ENCODE measurements at regions not wholly inside any gene's neighbourhood (a gene's known extent, or its start where the extent isn't known, plus 50 kb on each side); places are given as distances from the start of the nearest gene placed in this dataset.

DNA sequence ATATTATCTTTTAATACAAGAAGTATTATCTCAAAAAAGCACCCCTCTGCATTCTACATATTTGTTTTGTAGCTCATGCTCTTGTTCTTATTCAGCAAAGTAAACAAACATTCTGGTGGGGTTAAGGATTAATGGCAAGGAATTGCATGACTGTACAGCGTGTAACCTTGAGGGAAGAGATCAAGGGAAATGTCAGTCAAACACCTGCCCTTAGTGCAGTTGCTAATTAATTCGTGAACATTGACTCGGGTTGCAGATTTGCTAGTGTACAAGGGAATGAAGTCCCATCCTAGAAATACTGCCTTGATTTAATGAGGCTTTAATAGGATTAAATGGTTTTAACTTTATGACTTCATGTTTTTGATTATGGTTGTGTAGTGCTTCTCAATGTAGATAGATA lies 1758.1 kb downstream of the MAT2B start:
- no peak for DNase-seq
- H3F3A ChIP-seq (ENCODE audit: insufficient read depth): no peaks in the 10 kb centered on the region
- in situ Hi-C loops (cut with MboI): no loop called here
- no peak overlapping the region for H3K4me2 ChIP-seq (ENCODE audit: unreplicated experiment)
- WGBS, 2 experiments (ENCODE audit: low coverage in 1 of 2, low lambda C conversion rate in 2 of 2, missing lambda C conversion rate in 2 of 2): 33% methylated on average over 3 of the region's 3 CpGs
- H3K9ac ChIP-seq: no peak overlapping the region
- no peaks in the 10 kb centered on the region for H3K36me3 ChIP-seq (ENCODE audit: low read depth)
- H3K4me1 ChIP-seq (ENCODE audit: insufficient read depth): no peaks in the 10 kb centered on the region
- no peak overlapping the region for H3K4me3 ChIP-seq
- TF ChIP-seq EZH2phosphoT487 (IDR thresholded peaks at IDR 0.05; ENCODE audit: insufficient read depth, low read depth) (no peak), EZH2 (IDR thresholded peaks at IDR 0.05; ENCODE audit: insufficient read depth, poor library complexity, severe bottlenecking) (no peak)
- H3K79me2 ChIP-seq (ENCODE audit: insufficient read depth): no peaks in the 10 kb centered on the region
- H3K27me3 ChIP-seq (replicated peaks; ENCODE audit: insufficient read depth): no peaks in the 10 kb centered on the region
- no peak overlapping the region for H3K27ac ChIP-seq
- no peaks in the 10 kb centered on the region for H4K20me1 ChIP-seq (ENCODE audit: insufficient read depth)
- no peaks in the 10 kb centered on the region for H3K9me3 ChIP-seq (ENCODE audit: low read depth)
- no peaks in the 10 kb centered on the region for H3K9me2 ChIP-seq (ENCODE audit: insufficient read depth)
- no peak overlapping the region for H2AFZ ChIP-seq

GRCh38 chr5:165266939-165267338 lies 1761.5 kb downstream of the MAT2B start:
- no peak overlapping the region for H3K4me3 ChIP-seq
- H3K36me3 ChIP-seq (ENCODE audit: low read depth): no peaks in the 10 kb centered on the region
- H3F3A ChIP-seq (ENCODE audit: insufficient read depth): no peaks in the 10 kb centered on the region
- H2AFZ ChIP-seq: no peak overlapping the region
- no peaks in the 10 kb centered on the region for H3K9me3 ChIP-seq (ENCODE audit: low read depth)
- in situ Hi-C loops (cut with MboI): no loop called here
- no peaks in the 10 kb centered on the region for H3K27me3 ChIP-seq (replicated peaks; ENCODE audit: insufficient read depth)
- WGBS, 2 experiments (ENCODE audit: low coverage in 1 of 2, low lambda C conversion rate in 2 of 2, missing lambda C conversion rate in 2 of 2): 9 to 11% methylated on average over 4 of the region's 4 CpGs
- H3K79me2 ChIP-seq (ENCODE audit: insufficient read depth): no peaks in the 10 kb centered on the region
- H3K27ac ChIP-seq: no peak overlapping the region
- TF ChIP-seq EZH2phosphoT487 (IDR thresholded peaks at IDR 0.05; ENCODE audit: insufficient read depth, low read depth) (no peak), EZH2 (IDR thresholded peaks at IDR 0.05; ENCODE audit: insufficient read depth, poor library complexity, severe bottlenecking) (no peak)
- DNase-seq: no peak
- no peaks in the 10 kb centered on the region for H3K9me2 ChIP-seq (ENCODE audit: insufficient read depth)
- no peak overlapping the region for H3K9ac ChIP-seq
- no peaks in the 10 kb centered on the region for H4K20me1 ChIP-seq (ENCODE audit: insufficient read depth)
- H3K4me1 ChIP-seq (ENCODE audit: insufficient read depth): no peaks in the 10 kb centered on the region
- H3K4me2 ChIP-seq (ENCODE audit: unreplicated experiment): no peak overlapping the region

- Histone ChIP-seq H3K4me1 (ENCODE audit: insufficient read depth) (no peaks in the 10 kb centered on the region), H3K9me3 (ENCODE audit: low read depth) (no peaks in the 10 kb centered on the region), H4K20me1 (ENCODE audit: insufficient read depth) (no peaks in the 10 kb centered on the region), H2AFZ (no peak overlapping the region), H3K4me2 (ENCODE audit: unreplicated experiment) (no peak overlapping the region), H3K27me3 (replicated peaks; ENCODE audit: insufficient read depth) (no peaks in the 10 kb centered on the region), H3K4me3 (no peak overlapping the region), H3K79me2 (ENCODE audit: insufficient read depth) (no peaks in the 10 kb centered on the region), H3K36me3 (ENCODE audit: low read depth) (no peaks in the 10 kb centered on the region), H3K27ac (no peak overlapping the region), H3K9ac (no peak overlapping the region), H3F3A (ENCODE audit: insufficient read depth) (no peaks in the 10 kb centered on the region), H3K9me2 (ENCODE audit: insufficient read depth) (no peaks in the 10 kb centered on the region)
- TF ChIP-seq EZH2phosphoT487 (IDR thresholded peaks at IDR 0.05; ENCODE audit: insufficient read depth, low read depth) (no peak), EZH2 (IDR thresholded peaks at IDR 0.05; ENCODE audit: insufficient read depth, poor library complexity, severe bottlenecking) (no peak)
- no peak for DNase-seq
- 6 to 18% methylated on average over 2 of the region's 2 CpGs for WGBS, 2 experiments (ENCODE audit: low coverage in 1 of 2, low lambda C conversion rate in 2 of 2, missing lambda C conversion rate in 2 of 2)
- in situ Hi-C loops (cut with MboI): no loop called here
These were observed 1767.0 kb downstream of the MAT2B start for GRCh38 chr5:165272436-165272835.

GRCh38 chr5:165277661-165278060 lies 1772.2 kb downstream of the MAT2B start:
- TF ChIP-seq EZH2phosphoT487 (IDR thresholded peaks at IDR 0.05; ENCODE audit: insufficient read depth, low read depth) (no peak), EZH2 (IDR thresholded peaks at IDR 0.05; ENCODE audit: insufficient read depth, poor library complexity, severe bottlenecking) (no peak)
- Histone ChIP-seq H2AFZ (no peak overlapping the region), H3K79me2 (ENCODE audit: insufficient read depth) (no peaks in the 10 kb centered on the region), H3K27ac (no peak overlapping the region), H3K9me2 (ENCODE audit: insufficient read depth) (no peaks in the 10 kb centered on the region), H3K4me1 (ENCODE audit: insufficient read depth) (no peaks in the 10 kb centered on the region), H3K9me3 (ENCODE audit: low read depth) (peaks cover 4% of the 10 kb centered on the region), H3K27me3 (replicated peaks; ENCODE audit: insufficient read depth) (no peaks in the 10 kb centered on the region), H3F3A (ENCODE audit: insufficient read depth) (no peaks in the 10 kb centered on the region), H3K36me3 (ENCODE audit: low read depth) (no peaks in the 10 kb centered on the region), H3K9ac (no peak overlapping the region), H4K20me1 (ENCODE audit: insufficient read depth) (no peaks in the 10 kb centered on the region), H3K4me3 (no peak overlapping the region), H3K4me2 (ENCODE audit: unreplicated experiment) (no peak overlapping the region)
- DNase-seq: no peak
- in situ Hi-C loops (cut with MboI): no loop called here
- 4 to 5% methylated on average over 1 of the region's 1 CpG for WGBS, 2 experiments (ENCODE audit: low coverage in 1 of 2, low lambda C conversion rate in 2 of 2, missing lambda C conversion rate in 2 of 2)

- Histone ChIP-seq H3K79me2 (ENCODE audit: insufficient read depth) (no peaks in the 10 kb centered on the region), H3K9me2 (ENCODE audit: insufficient read depth) (no peaks in the 10 kb centered on the region), H3F3A (ENCODE audit: insufficient read depth) (no peaks in the 10 kb centered on the region), H3K27ac (no peak overlapping the region), H3K4me3 (no peak overlapping the region), H3K9ac (no peak overlapping the region), H3K4me2 (ENCODE audit: unreplicated experiment) (no peak overlapping the region), H4K20me1 (ENCODE audit: insufficient read depth) (no peaks in the 10 kb centered on the region), H3K27me3 (replicated peaks; ENCODE audit: insufficient read depth) (no peaks in the 10 kb centered on the region), H2AFZ (no peak overlapping the region), H3K9me3 (ENCODE audit: low read depth) (peaks cover 4% of the 10 kb centered on the region), H3K4me1 (ENCODE audit: insufficient read depth) (no peaks in the 10 kb centered on the region), H3K36me3 (ENCODE audit: low read depth) (no peaks in the 10 kb centered on the region)
- TF ChIP-seq EZH2 (IDR thresholded peaks at IDR 0.05; ENCODE audit: insufficient read depth, poor library complexity, severe bottlenecking): no peak
- no peak for TF ChIP-seq EZH2phosphoT487 (IDR thresholded peaks at IDR 0.05; ENCODE audit: insufficient read depth, low read depth)
- in situ Hi-C loops (cut with MboI): no loop called here
- no peak for DNase-seq
- WGBS, 2 experiments (ENCODE audit: low coverage in 1 of 2, low lambda C conversion rate in 2 of 2, missing lambda C conversion rate in 2 of 2): 18 to 24% methylated on average over 1 of the region's 1 CpG
These were observed 1777.1 kb downstream of the MAT2B start for GRCh38 chr5:165282491-165282890.
